GM12878 (cell line): ENCODE measurements at regions not wholly inside any gene's neighbourhood (a gene's known extent, or its start where the extent isn't known, plus 50 kb on each side); places are given as distances from the start of the nearest gene placed in this dataset.

ENCODE experiments used
- BCL11A ChIP-seq: IDR thresholded peaks from 2 replicates; pipeline ENCODE4 v1.6.1; 2011; ENCODE audit warnings: low read depth, low read length
- BCLAF1 ChIP-seq: fragments of 450-650 bp; IDR thresholded peaks from 2 replicates; pipeline ENCODE4 v1.6.1; 2017; ENCODE audit warnings: antibody characterized with exemption, mild to moderate bottlenecking, moderate library complexity
- CREM ChIP-seq: IDR thresholded peaks from 2 replicates; pipeline ENCODE4 v1.6.1; 2014; ENCODE audit warnings: antibody characterized with exemption, low read depth
- E2F8 ChIP-seq: fragments of 450-650 bp; IDR thresholded peaks from 2 replicates; pipeline ENCODE4 v1.6.1; 2018; ENCODE audit warnings: mild to moderate bottlenecking, low read depth, moderate library complexity; ENCODE audit not compliant: partially characterized antibody
- EGR1 ChIP-seq, 2 experiments: IDR thresholded peaks; 1 replicate in 1 of 2; 2 replicates in 1 of 2; pipeline ENCODE4 v1.6.1; 2011 to 2012; ENCODE audit warnings: low read depth in 2 of 2, low read length in 2 of 2, borderline replicate concordance in 1 of 2, mild to moderate bottlenecking in 1 of 2, moderate library complexity in 1 of 2
- PBX3 ChIP-seq: IDR thresholded peaks from 2 replicates; pipeline ENCODE4 v1.6.1; 2011; ENCODE audit warnings: mild to moderate bottlenecking, low read depth, low read length, moderate library complexity; ENCODE audit not compliant: insufficient replicate concordance
- ZNF622 ChIP-seq: fragments of 450-650 bp; IDR thresholded peaks from 2 replicates; pipeline ENCODE4 v1.6.1; 2017; ENCODE audit warnings: mild to moderate bottlenecking, inconsistent platforms

- TF ChIP-seq E2F8 = no peak
- no peak for TF ChIP-seq BCL11A
- no peak for TF ChIP-seq CREM
- no peak for TF ChIP-seq ZNF622
- no peak for TF ChIP-seq PBX3
- TF ChIP-seq BCLAF1 = no peak
- no peak for TF ChIP-seq EGR1 (IDR thresholded peaks at IDR 0.05; ENCODE audit: borderline replicate concordance in 1 of 2, low read depth in 2 of 2, low read length in 2 of 2)
- TF ChIP-seq, all 136 proteins: peak for 0
Measured at GRCh38 chr3:68139897-68140296, 485.5 kb upstream of the SUCLG2 start (continued).
